EL (cell line): ENCODE measurements at regions not wholly inside any gene's neighbourhood (a gene's known extent, or its start where the extent isn't known, plus 50 kb on each side); places are given as distances from the start of the nearest gene placed in this dataset.
"Not testable (repeated sequence)": the region's sequence is repeated elsewhere in the genome, so short reads cannot be mapped to it uniquely, and the experiment has no call there.

Experiments used
- DNase-seq: peaks from one replicate; pipeline ENCODE4 v3.0.0-alpha.2; 2016

- DNase-seq, result no peak
Measured at GRCh38 chr4:14903321-14903720, 99.0 kb upstream of the CPEB2 start.

- DNase-seq, result no peak
Measured at GRCh38 chr4:14906805-14907204, 95.5 kb upstream of the CPEB2 start.

- DNase-seq, result peak; percentile 40
Measured at GRCh38 chr4:14908635-14909034, 93.6 kb upstream of the CPEB2 start.

GRCh38 chr4:14910411-14910810 lies 91.9 kb upstream of the CPEB2 start:
- DNase-seq, result no peak

GRCh38 chr4:14912426-14912825 lies 89.9 kb upstream of the CPEB2 start:
- no peak for DNase-seq

GRCh38 chr4:14915018-14915417 lies 87.3 kb upstream of the CPEB2 start:
- no peak for DNase-seq

GRCh38 chr4:14916554-14917297 lies 85.6 kb upstream of the CPEB2 start:
- DNase-seq, result peak; percentile 89

- no peak for DNase-seq
Measured at GRCh38 chr4:14917298-14917633, 85.0 kb upstream of the CPEB2 start.

GRCh38 chr4:14918336-14918735 lies 83.9 kb upstream of the CPEB2 start:
- DNase-seq, result no peak

GRCh38 chr4:14919785-14920184 lies 82.5 kb upstream of the CPEB2 start:
- DNase-seq, result no peak

GRCh38 chr4:14920237-14920636 lies 82.0 kb upstream of the CPEB2 start:
- no peak for DNase-seq

GRCh38 chr4:14920759-14921320 lies 81.4 kb upstream of the CPEB2 start:
- no peak for DNase-seq

GRCh38 chr4:14921781-14922180 lies 80.5 kb upstream of the CPEB2 start:
- not testable (repeated sequence) for DNase-seq

GRCh38 chr4:14924076-14924811 lies 78.0 kb upstream of the CPEB2 start:
- no peak for DNase-seq

GRCh38 chr4:14924812-14925344 lies 77.4 kb upstream of the CPEB2 start:
- no peak for DNase-seq

- DNase-seq, result no peak
Measured at GRCh38 chr4:14925471-14925870, 76.8 kb upstream of the CPEB2 start.

GRCh38 chr4:14926368-14926767 lies 75.9 kb upstream of the CPEB2 start:
- no peak for DNase-seq

- no peak for DNase-seq
Measured at GRCh38 chr4:14928035-14928434, 74.2 kb upstream of the CPEB2 start.

- DNase-seq, result no peak
Measured at GRCh38 chr4:14929669-14930068, 72.6 kb upstream of the CPEB2 start.

- DNase-seq, result no peak
Measured at GRCh38 chr4:14934704-14935390, 67.4 kb upstream of the CPEB2 start.

- DNase-seq, result no peak
Measured at GRCh38 chr4:14943749-14944148, 58.5 kb upstream of the CPEB2 start.

GRCh38 chr4:14952352-14952751 lies 49.9 kb upstream of the CPEB2 start:
- no peak for DNase-seq
